ENCODE measurements at regions not wholly inside any gene's neighbourhood (a gene's known extent, or its start where the extent isn't known, plus 50 kb on each side); places are given as distances from the start of the nearest gene placed in this dataset.

GRCh38 chr10:130727766-130728490 lies 583.6 kb downstream of the TCERG1L start:
- Histone ChIP-seq H3K27me3 (ENCODE audit: control insufficient read depth, insufficient read depth, low read length) (no peaks in the 10 kb centered on the region), H4K5ac (ENCODE audit: low read depth, low read length) (no peak overlapping the region), H3K36me3 (ENCODE audit: control insufficient read depth, insufficient read depth, low read length) (no peaks in the 10 kb centered on the region), H4K91ac (ENCODE audit: insufficient read depth, low read depth, low read length) (no peak overlapping the region), H3K23ac (ENCODE audit: low read depth, low read length) (no peak overlapping the region), H2BK20ac (ENCODE audit: low read depth, low read length) (no peak overlapping the region), H3K9me1 (ENCODE audit: insufficient read depth, low read length) (no peaks in the 10 kb centered on the region), H4K8ac (ENCODE audit: low read depth in 2 of 2, low read length in 2 of 2) (no peak overlapping the region), H3K27ac (ENCODE audit: insufficient read depth, low read length) (no peak overlapping the region), H2BK15ac (ENCODE audit: low read depth, low read length) (no peak overlapping the region), H2BK120ac (ENCODE audit: low read depth, low read length) (no peak overlapping the region), H3K9ac (ENCODE audit: low read depth, low read length) (no peak overlapping the region), H4K20me1 (ENCODE audit: insufficient read depth, low read length) (no peaks in the 10 kb centered on the region), H2AK5ac (ENCODE audit: low read depth, low read length) (no peak overlapping the region), H2AFZ (replicated peaks; ENCODE audit: low read length, poor library complexity) (no peak overlapping the region), H3K79me1 (ENCODE audit: low read depth in 1 of 2, low read length in 2 of 2) (no peaks in the 10 kb centered on the region), H3K9me3 (ENCODE audit: control insufficient read depth, insufficient read depth, low read length) (peaks cover 33% of the 10 kb centered on the region), H3K4me1 (ENCODE audit: control insufficient read depth, insufficient read depth, low read length) (no peaks in the 10 kb centered on the region), H3K18ac (ENCODE audit: low read depth, low read length) (no peak overlapping the region), H3K4me2 (ENCODE audit: low read depth, low read length) (no peak overlapping the region), H2BK5ac (ENCODE audit: low read depth, low read length, poor library complexity, severe bottlenecking) (no peak overlapping the region), H2AK9ac (replicated peaks; ENCODE audit: low read depth, low read length, poor library complexity) (no peak overlapping the region), H3K56ac (ENCODE audit: extremely low read depth, insufficient read depth, low read length) (no peak overlapping the region), H3K4ac (ENCODE audit: low read depth, low read length) (no peak overlapping the region), H3K4me3 (ENCODE audit: insufficient read depth, low read depth, low read length) (no peak overlapping the region), H3K14ac (replicated peaks; ENCODE audit: low read depth, low read length) (no peak overlapping the region)
- intact Hi-C loops (cut with micrococcal nuclease) (no loop called here), dilution Hi-C loops (cut with HindIII; ENCODE audit: low sequenced_read_pairs, unreplicated experiment) (no loop called here), in situ Hi-C loops (cut with MboI; ENCODE audit: low sequenced_read_pairs) (no loop called here)
- ChIA-PET CTCF (no interaction called here), POLR2A (ENCODE audit: unreplicated experiment) (no interaction called here)
- WGBS, 2 experiments (ENCODE audit: extremely low coverage in 2 of 2, insufficient read length in 1 of 2): 93% methylated on average over 2 of the region's 15 CpGs; no CpG with 5 or more reads in 1 of the 2 experiments
- BruUV-seq (replicated peaks): no TSS peak
- DNase-seq (no peak), ATAC-seq (ENCODE audit: low read depth) (no peak)
- no peak for TF ChIP-seq RFX5 (IDR thresholded peaks at IDR 0.05; ENCODE audit: low read depth, low read length)
- no peak for TF ChIP-seq MXI1 (IDR thresholded peaks at IDR 0.05; ENCODE audit: borderline replicate concordance, low read depth, low read length)
- TF ChIP-seq NFE2L2 (IDR thresholded peaks at IDR 0.05; ENCODE audit: low read depth, low read length): no peak
- no peak for TF ChIP-seq MAZ (IDR thresholded peaks at IDR 0.05; ENCODE audit: borderline replicate concordance, low read depth, low read length)
- TF ChIP-seq MAFK (IDR thresholded peaks at IDR 0.05; ENCODE audit: low read depth, low read length): no peak
- TF ChIP-seq CTCF (conservative IDR thresholded peaks at IDR 0.05; ENCODE audit: low read depth, low read length): no peak
- TF ChIP-seq ELK1 (IDR thresholded peaks at IDR 0.05; ENCODE audit: borderline replicate concordance, low read depth, low read length): no peak
- TF ChIP-seq CEBPB (IDR thresholded peaks at IDR 0.05; ENCODE audit: low read depth, low read length): no peak
- TF ChIP-seq USF2 (IDR thresholded peaks at IDR 0.05; ENCODE audit: low read depth, low read length): no peak
- TF ChIP-seq FOS (IDR thresholded peaks at IDR 0.05; ENCODE audit: low read depth, low read length): no peak
- no peak for TF ChIP-seq RAD21 (IDR thresholded peaks at IDR 0.05; ENCODE audit: low read length)
- no peak for TF ChIP-seq SMC3 (IDR thresholded peaks at IDR 0.05; ENCODE audit: low read depth, low read length)
